ENCODE measurements at regions not wholly inside any gene's neighbourhood (a gene's known extent, or its start where the extent isn't known, plus 50 kb on each side); places are given as distances from the start of the nearest gene placed in this dataset.

GRCh38 chr3:13715167-13715954, 164.5 kb downstream of the WNT7A start:
- TF ChIP-seq ZNF274 (IDR thresholded peaks at IDR 0.05; ENCODE audit: low read depth, low read length) = no peak
- no peak for TF ChIP-seq SUZ12 (IDR thresholded peaks at IDR 0.05; ENCODE audit: extremely low read depth, insufficient read depth, insufficient read length)
- no peak for TF ChIP-seq YY1 (IDR thresholded peaks at IDR 0.05; ENCODE audit: insufficient read depth, insufficient read length)
